Small intestine (tissue), 7 donors: ENCODE measurements at regions not wholly inside any gene's neighbourhood (a gene's known extent, or its start where the extent isn't known, plus 50 kb on each side); places are given as distances from the start of the nearest gene placed in this dataset.
"Not testable (repeated sequence)": the region's sequence is repeated elsewhere in the genome, so short reads cannot be mapped to it uniquely, and the experiment has no call there.

Experiments used
- DNase-seq, 2 donors: peaks; one replicate each; pipeline versions ENCODE4 v3.0.0 to v3.0.0-alpha.2; 2013
- FAIRE-seq: peaks from 2 replicates; lab custom pipeline; 2012; peaks lifted over from hg19 to GRCh38; lab: Jason Lieb, UNC
- H3K27ac ChIP-seq, 3 donors: one replicate each; pipeline ENCODE4 v1.5.1; 2013; ENCODE audit warnings: low read length in 2 of 3, mild to moderate bottlenecking in 2 of 3, control low read depth in 1 of 3, inconsistent platforms in 1 of 3, low read depth in 1 of 3, moderate library complexity in 1 of 3
- H3K27me3 ChIP-seq, 3 donors: one replicate each; pipeline ENCODE4 v1.6.1; 2013; ENCODE audit warnings: low read length in 3 of 3, inconsistent platforms in 1 of 3; ENCODE audit not compliant: control insufficient read depth in 3 of 3, insufficient read depth in 3 of 3
- H3K36me3 ChIP-seq, 3 donors: one replicate each; pipeline ENCODE4 v1.6.1; 2013; ENCODE audit warnings: low read length in 3 of 3, inconsistent platforms in 1 of 3, low read depth in 1 of 3, mild to moderate bottlenecking in 1 of 3, moderate library complexity in 1 of 3; ENCODE audit not compliant: control insufficient read depth in 3 of 3, insufficient read depth in 2 of 3
- H3K4me1 ChIP-seq, 3 donors: one replicate each; pipeline ENCODE4 v1.6.1; 2013; ENCODE audit warnings: low read length in 2 of 3, inconsistent platforms in 1 of 3, low read depth in 1 of 3, mild to moderate bottlenecking in 1 of 3, moderate library complexity in 1 of 3; ENCODE audit not compliant: control insufficient read depth in 3 of 3, insufficient read depth in 2 of 3
- H3K4me3 ChIP-seq, 3 donors: one replicate each; pipeline ENCODE4 v1.5.1; 2013; ENCODE audit warnings: low read length in 3 of 3, control low read depth in 1 of 3, inconsistent platforms in 1 of 3, low read depth in 1 of 3, mild to moderate bottlenecking in 1 of 3, moderate library complexity in 1 of 3
- H3K9me3 ChIP-seq, 2 donors: one replicate each; pipeline ENCODE4 v1.6.1; 2013; ENCODE audit warnings: low read depth in 1 of 2, low read length in 1 of 2; ENCODE audit not compliant: control insufficient read depth in 2 of 2, insufficient read depth in 1 of 2
- WGBS, 3 donors: extraction: QIAGEN DNeasy Blood & Tissue Kit; methylation state at CpG; one replicate each; pipeline ENCODE4 v1.1.7; 2013; 5-methylcytosine and 5-hydroxymethylcytosine counted together
- donor health status: healthy with polysubstance abuse.
- donor health status: control.
- donor health status: control.
- donor health status: Bipolar disorder and iron deficiency.
- donor health status: healthy.

DNA sequence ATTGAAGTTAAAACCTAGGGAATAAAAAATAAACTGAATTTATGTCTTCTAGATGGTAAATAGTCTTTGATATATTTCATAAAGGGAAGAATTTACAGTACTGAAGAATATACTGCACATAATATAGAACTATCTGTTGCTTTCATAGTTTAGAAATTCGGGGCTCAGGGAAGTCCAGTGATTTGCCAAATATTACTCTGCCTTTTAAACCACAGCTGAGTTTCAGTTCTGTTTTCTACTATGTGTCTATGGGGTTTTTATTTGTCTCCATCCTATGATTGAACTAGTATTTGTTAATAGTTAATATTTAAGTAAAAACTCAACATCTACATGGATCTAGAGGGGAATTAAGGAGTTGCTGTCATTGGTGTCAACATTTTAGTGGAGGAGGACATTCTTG lies 715.0 kb upstream of the CDH8 start:
- WGBS, 3 donors: 38 to 76% (median 60%) methylated on average over 1 of the region's 1 CpG
- Histone ChIP-seq H3K36me3 (no peaks in the 10 kb centered on the region), H3K27ac (no peak overlapping the region), H3K27me3 (no peaks in the 10 kb centered on the region), H3K4me1 (no peaks in the 10 kb centered on the region), H3K9me3 (no peaks in the 10 kb centered on the region), H3K4me3 (no peak overlapping the region)
- FAIRE-seq: no peak
- no peak for DNase-seq

DNA sequence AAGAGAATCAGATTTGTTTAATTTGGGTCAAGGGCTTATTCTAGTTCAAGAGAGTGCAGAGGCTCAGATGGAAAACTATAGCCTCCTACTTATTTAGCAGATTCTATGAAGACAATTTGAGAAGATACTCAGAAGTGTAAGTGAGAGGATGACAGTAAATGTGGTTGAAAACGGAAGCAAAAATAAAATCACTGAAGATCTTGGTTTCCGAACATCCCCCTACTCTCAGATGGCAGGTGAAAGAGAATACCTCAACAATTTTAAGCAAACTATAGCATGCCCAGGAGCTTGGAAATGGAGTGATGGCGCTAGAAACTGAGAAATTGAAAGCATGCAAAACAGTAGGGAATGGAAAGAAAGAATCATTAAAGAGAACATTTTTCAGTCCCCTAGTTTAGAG lies 705.5 kb upstream of the CDH8 start:
- no peak overlapping the region for H3K4me3 ChIP-seq
- FAIRE-seq: no peak
- WGBS, 3 donors: 51 to 73% (median 61%) methylated on average over 3 of the region's 3 CpGs
- no peaks in the 10 kb centered on the region for H3K36me3 ChIP-seq
- peaks cover 0 to 2% of the 10 kb centered on the region in 2 donors for H3K9me3 ChIP-seq
- H3K4me1 ChIP-seq: no peaks in the 10 kb centered on the region
- no peak for DNase-seq
- H3K27ac ChIP-seq: no peak overlapping the region
- no peaks in the 10 kb centered on the region for H3K27me3 ChIP-seq

DNA sequence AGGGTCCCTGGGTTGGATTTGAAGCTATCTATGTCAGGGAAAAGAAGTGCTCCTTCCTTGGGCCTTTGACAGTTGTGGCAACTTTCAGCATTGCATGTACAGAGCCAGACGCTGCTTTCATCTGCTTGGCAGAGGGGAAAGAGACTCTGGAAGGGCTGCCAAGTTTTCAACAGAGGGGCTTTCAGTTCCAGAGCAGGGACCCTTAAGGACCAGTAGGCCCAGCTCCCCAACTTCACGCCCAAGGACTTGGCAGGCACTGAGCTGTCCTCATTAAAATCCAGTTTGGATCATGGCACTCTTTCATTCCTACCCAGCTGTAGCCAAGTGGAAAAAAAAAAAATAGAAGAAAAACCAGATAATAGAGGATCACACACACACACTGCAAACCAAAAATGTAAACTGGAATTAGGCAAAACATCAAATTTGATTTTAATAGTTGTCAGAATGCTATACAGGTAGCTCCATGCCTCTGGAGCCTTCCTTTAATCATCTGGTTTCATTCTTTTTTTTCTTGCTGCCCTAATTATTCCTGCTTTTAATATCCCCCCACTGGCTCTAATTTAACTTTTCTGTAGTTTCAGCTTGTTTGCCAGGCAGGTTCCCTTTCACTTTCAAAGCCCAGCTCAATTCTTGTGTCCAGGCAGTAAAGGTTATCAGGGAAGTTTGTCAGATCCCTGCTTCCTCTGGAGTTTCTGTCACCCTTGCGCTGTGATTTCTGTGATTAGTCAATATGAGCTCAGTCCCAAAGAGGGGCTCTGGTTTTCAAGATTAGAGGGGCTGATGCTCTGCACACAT lies 702.6 kb upstream of the CDH8 start:
- FAIRE-seq (no peak), DNase-seq (no peak)
- H3K27me3 ChIP-seq: no peaks in the 10 kb centered on the region
- peaks cover 0 to 2% of the 10 kb centered on the region in 2 donors for H3K9me3 ChIP-seq
- 48 to 56% (median 54%) methylated on average over 3 of the region's 3 CpGs for WGBS, 3 donors
- H3K4me1 ChIP-seq: no peaks in the 10 kb centered on the region
- H3K4me3 ChIP-seq: no peak overlapping the region
- no peak overlapping the region for H3K27ac ChIP-seq
- H3K36me3 ChIP-seq: no peaks in the 10 kb centered on the region

DNA sequence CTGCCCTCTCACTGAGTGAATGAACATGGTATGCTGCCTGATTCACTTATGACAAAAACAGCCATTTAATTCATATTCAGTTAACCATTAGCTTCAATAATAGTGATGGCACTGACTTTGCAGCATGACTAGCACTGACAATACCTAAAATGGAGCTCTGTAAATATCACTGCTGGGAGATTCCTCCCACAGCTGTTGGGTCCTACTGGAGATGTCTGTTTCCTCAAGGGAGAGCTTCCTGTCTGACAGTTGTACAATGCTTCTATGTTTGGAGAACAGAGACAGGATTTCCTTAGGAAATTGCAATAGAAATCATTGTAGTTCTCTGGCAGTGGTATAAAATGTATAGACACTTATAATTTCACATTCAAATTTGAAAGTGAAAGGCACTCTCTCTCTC lies 695.9 kb upstream of the CDH8 start:
- H3K9me3 ChIP-seq: no peaks in the 10 kb centered on the region
- FAIRE-seq: no peak

DNA sequence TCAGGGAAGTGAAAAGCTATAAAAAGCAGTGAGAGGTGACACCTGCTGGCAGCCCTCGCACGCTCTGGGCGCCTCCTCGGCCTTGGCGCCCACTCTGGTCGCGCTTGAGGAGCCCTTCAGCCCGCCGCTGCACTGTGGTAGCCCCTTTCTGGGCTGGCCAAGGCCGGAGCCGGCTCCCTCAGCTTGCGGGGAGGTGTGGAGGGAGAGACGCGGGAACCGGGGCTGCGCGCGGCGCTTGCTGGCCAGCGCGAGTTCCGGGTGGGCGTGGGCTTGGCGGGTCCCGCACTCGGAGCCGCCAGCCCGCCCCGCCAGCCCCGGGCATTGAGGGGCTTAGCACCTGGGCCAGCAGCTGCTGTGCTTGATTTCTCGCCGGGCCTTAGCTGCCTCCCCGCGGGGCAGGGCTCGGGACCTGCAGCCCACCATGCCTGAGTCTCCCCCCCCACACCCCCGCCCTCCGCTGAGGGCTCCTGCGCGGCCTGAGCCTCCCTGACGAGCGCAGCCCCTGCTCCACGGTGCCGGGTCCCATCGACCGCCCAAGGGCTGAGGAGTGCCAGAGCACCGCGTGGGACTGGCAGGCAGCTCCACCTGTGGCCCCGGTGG lies 688.5 kb upstream of the CDH8 start:
- WGBS, 3 donors: 90 to 93% (median 92%) methylated on average over 46 to 48 of the region's 48 CpGs
- not testable (repeated sequence) for DNase-seq, H3K4me1 ChIP-seq, H3K27me3 ChIP-seq, H3K4me3 ChIP-seq, H3K9me3 ChIP-seq, H3K27ac ChIP-seq, H3K36me3 ChIP-seq, FAIRE-seq

More for the DNA sequence above, 695.9 kb upstream of the CDH8 start:
- no peak overlapping the region for H3K27ac ChIP-seq
- DNase-seq: no peak
- no peak overlapping the region for H3K4me3 ChIP-seq
- H3K36me3 ChIP-seq: no peaks in the 10 kb centered on the region
- no peaks in the 10 kb centered on the region for H3K27me3 ChIP-seq
- no peaks in the 10 kb centered on the region for H3K4me1 ChIP-seq

DNA sequence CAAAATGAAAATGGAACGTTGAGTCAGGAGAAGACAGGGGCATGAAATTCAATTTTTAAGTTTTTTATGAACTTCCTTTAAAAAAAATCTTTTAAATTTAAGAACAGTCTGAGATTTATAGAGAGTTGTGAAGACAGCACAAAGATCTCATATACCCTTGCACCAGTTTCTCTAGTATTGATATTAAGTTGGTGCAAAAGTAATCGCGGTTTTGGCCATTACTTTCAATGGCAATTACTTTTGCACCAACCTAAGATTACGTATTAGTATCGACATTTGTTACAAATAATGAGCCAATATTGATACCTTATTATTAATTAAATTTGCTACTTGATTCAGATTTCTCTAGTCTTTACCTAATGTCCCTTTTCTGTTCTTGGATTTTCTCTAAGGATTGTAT lies 684.4 kb upstream of the CDH8 start:
- no peak for DNase-seq
- H3K4me3 ChIP-seq: no peak overlapping the region
- no peaks in the 10 kb centered on the region for H3K27me3 ChIP-seq
- no peak for FAIRE-seq
- 70 to 74% (median 72%) methylated on average over 5 of the region's 5 CpGs for WGBS, 3 donors
- H3K27ac ChIP-seq: no peak overlapping the region
- H3K36me3 ChIP-seq: no peaks in the 10 kb centered on the region
- peaks cover 0 to 3% of the 10 kb centered on the region in 2 donors for H3K9me3 ChIP-seq
- H3K4me1 ChIP-seq: no peaks in the 10 kb centered on the region

DNA sequence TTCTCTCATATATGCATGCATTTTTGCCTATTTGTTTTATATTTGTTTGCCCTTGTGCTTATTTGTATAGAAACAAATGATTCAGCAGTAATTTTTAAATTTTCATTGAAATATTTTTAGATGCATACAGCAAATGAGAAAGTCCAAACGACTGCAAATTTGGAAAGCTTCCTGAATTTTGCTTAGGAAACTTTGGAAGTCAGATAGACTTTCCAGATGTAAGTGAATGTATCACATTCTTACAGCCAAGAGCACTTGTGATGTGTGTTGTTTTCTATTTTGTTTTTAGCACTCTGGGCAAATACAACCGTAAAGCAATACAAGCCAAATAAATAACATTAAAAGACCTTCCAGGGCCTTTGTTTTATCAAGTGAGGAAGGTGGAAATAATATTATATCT lies 680.8 kb upstream of the CDH8 start:
- H3K36me3 ChIP-seq: no peaks in the 10 kb centered on the region
- 71 to 81% (median 75%) methylated on average over 2 of the region's 2 CpGs for WGBS, 3 donors

DNA sequence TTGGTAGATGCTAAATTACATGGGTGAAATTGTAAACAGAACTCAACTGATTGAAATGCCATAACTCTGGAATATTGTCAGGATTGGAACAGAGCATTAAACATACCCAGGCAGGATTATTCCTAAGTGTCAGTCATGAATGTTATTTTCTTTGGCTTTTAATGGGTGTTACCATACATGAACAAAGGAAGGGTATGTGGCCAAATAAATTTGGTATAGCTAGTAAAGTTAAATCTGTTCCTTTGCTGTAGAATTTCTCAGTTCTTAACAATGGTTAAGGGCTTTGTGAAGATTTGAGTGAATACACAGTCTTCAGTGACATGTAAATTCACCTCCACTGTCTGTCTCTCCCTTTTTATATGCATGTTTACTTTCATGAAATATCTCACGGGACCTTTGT lies 679.5 kb upstream of the CDH8 start:
- 74 to 82% (median 74%) methylated on average over 1 of the region's 1 CpG for WGBS, 3 donors

More for the DNA sequence above, 680.8 kb upstream of the CDH8 start:
- Histone ChIP-seq H3K4me3 (no peak overlapping the region), H3K27ac (no peak overlapping the region), H3K27me3 (no peaks in the 10 kb centered on the region), H3K4me1 (no peaks in the 10 kb centered on the region), H3K9me3 (no peaks in the 10 kb centered on the region)
- FAIRE-seq (no peak), DNase-seq (no peak)

More for the DNA sequence above, 679.5 kb upstream of the CDH8 start:
- Histone ChIP-seq H3K27ac (no peak overlapping the region), H3K4me1 (no peaks in the 10 kb centered on the region), H3K27me3 (no peaks in the 10 kb centered on the region), H3K36me3 (no peaks in the 10 kb centered on the region), H3K9me3 (no peaks in the 10 kb centered on the region), H3K4me3 (no peak overlapping the region)
- DNase-seq: no peak
- FAIRE-seq: no peak
